Endothelial cell of umbilical vein (primary cell): ENCODE measurements at regions not wholly inside any gene's neighbourhood (a gene's known extent, or its start where the extent isn't known, plus 50 kb on each side); places are given as distances from the start of the nearest gene placed in this dataset.

Experiments
- BruUV-seq: library from RNA; stranded (reverse); fragments of 400-500 nt; replicated peaks from 2 replicates; lab custom pipeline; 2021; lab: Mats Ljungman, UMichigan
- CTCF ChIA-PET: fragments of 300-600, 350-600 bp; sonication (Branson Sonifier 250); formaldehyde crosslinking; loops from one replicate; lab custom pipeline; 2021; ENCODE audit warnings: antibody characterized with exemption, inconsistent platforms; lab: Charles Lee
- POLR2A ChIA-PET: fragments of 300-600, 350-600 bp; sonication (Branson Sonifier 250); formaldehyde crosslinking; loops from one replicate; lab custom pipeline; 2021; ENCODE audit warnings: antibody characterized with exemption, inconsistent platforms; lab: Charles Lee
- DNase-seq: peaks from one replicate; pipeline ENCODE4 v3.0.0-alpha.2; 2011; ENCODE audit warnings: low read depth, low spot score
- FAIRE-seq: peaks from 2 replicates; lab custom pipeline; 2011; peaks lifted over from hg19 to GRCh38; lab: Jason Lieb, UNC
- H2AFZ ChIP-seq: 2 replicates; pipeline ENCODE4 v1.6.0; 2012; ENCODE audit warnings: low read depth, low read length, control low read depth, inconsistent platforms
- H3K27ac ChIP-seq: 2 replicates; pipeline ENCODE4 v1.5.1; 2011; ENCODE audit warnings: low read depth, mild to moderate bottlenecking, control low read depth, low read length, moderate library complexity; ENCODE audit not compliant: insufficient read depth
- H3K27me3 ChIP-seq, 2 experiments: 2 replicates each; pipeline versions ENCODE4 v1.6.0 to v1.6.1; 2011; ENCODE audit warnings: low read length in 2 of 2, mixed read lengths in 1 of 2; ENCODE audit not compliant: control insufficient read depth in 2 of 2, insufficient read depth in 2 of 2
- H3K36me3 ChIP-seq, 2 experiments: 2 replicates in 1 of 2; 3 replicates in 1 of 2; pipeline ENCODE4 v1.5.1; 2011; ENCODE audit warnings: low read length in 2 of 2, mild to moderate bottlenecking in 1 of 2, moderate library complexity in 1 of 2; ENCODE audit not compliant: control insufficient read depth in 2 of 2, insufficient read depth in 2 of 2; ENCODE audit errors: extremely low read depth in 1 of 2
- H3K4me1 ChIP-seq: 3 replicates; pipeline ENCODE4 v1.5.1; 2011; ENCODE audit warnings: mild to moderate bottlenecking, low read length; ENCODE audit not compliant: control insufficient read depth, insufficient read depth; ENCODE audit errors: extremely low read depth
- H3K4me2 ChIP-seq: 2 replicates; pipeline ENCODE4 v1.6.1; 2011; ENCODE audit warnings: low read length, control low read depth, mixed read lengths; ENCODE audit not compliant: insufficient read depth
- H3K4me3 ChIP-seq, 3 experiments: fragments of 200-600 bp in 1 of 3; sonication (generic), shearing (Covaris generic) in 1 of 3; replicated peaks in 1 of 3; 2 replicates each; pipeline ENCODE4 v1.5.1; 2011 to 2016; ENCODE audit warnings: control low read depth in 3 of 3, low read length in 3 of 3, mild to moderate bottlenecking in 2 of 3, inconsistent platforms in 1 of 3, low read depth in 1 of 3, moderate library complexity in 1 of 3; ENCODE audit not compliant: insufficient read depth in 1 of 3
- H3K79me2 ChIP-seq: 2 replicates; pipeline ENCODE4 v1.6.0; 2012; ENCODE audit warnings: low read length, inconsistent platforms; ENCODE audit not compliant: control insufficient read depth, insufficient read depth
- H3K9ac ChIP-seq: replicated peaks from 2 replicates; pipeline ENCODE3; 2011; ENCODE audit warnings: low read length, control low read depth; ENCODE audit not compliant: insufficient read depth; ENCODE audit errors: extremely low read depth
- H3K9me1 ChIP-seq: replicated peaks from 3 replicates; pipeline ENCODE4 v1.6.0; 2011; ENCODE audit warnings: mild to moderate bottlenecking, low read length; ENCODE audit not compliant: control insufficient read depth, insufficient read depth; ENCODE audit errors: extremely low read depth
- H3K9me3 ChIP-seq: replicated peaks from 2 replicates; pipeline ENCODE4 v1.5.1; 2012; ENCODE audit warnings: low read length, inconsistent platforms; ENCODE audit not compliant: control insufficient read depth, insufficient read depth
- H4K20me1 ChIP-seq: replicated peaks from 2 replicates; pipeline ENCODE3; 2011; ENCODE audit warnings: mild to moderate bottlenecking, low read length; ENCODE audit not compliant: control insufficient read depth, insufficient read depth; ENCODE audit errors: extremely low read depth
- CTCF ChIP-seq, 2 donors: IDR thresholded peaks; 1 replicate in 1 of 2; 2 replicates in 1 of 2; pipeline ENCODE4 v1.5.1; 2011; ENCODE audit warnings: low read length in 2 of 2, mild to moderate bottlenecking in 2 of 2, moderate library complexity in 2 of 2, control low read depth in 1 of 2, inconsistent platforms in 1 of 2, low read depth in 1 of 2; ENCODE audit not compliant: insufficient read depth in 1 of 2; ENCODE audit errors: extremely low read depth in 1 of 2
- EZH2 ChIP-seq: IDR thresholded peaks from 2 replicates; pipeline ENCODE4 v1.6.1; 2012; ENCODE audit warnings: borderline replicate concordance, low read depth, mild to moderate bottlenecking, moderate library complexity, low read length, inconsistent platforms; ENCODE audit not compliant: severe bottlenecking
- FOS ChIP-seq: IDR thresholded peaks from 2 replicates; pipeline ENCODE4 v1.6.1; 2011; ENCODE audit warnings: mild to moderate bottlenecking, low read length, moderate library complexity, borderline replicate concordance; ENCODE audit not compliant: insufficient read depth
- GATA2 ChIP-seq: IDR thresholded peaks from 2 replicates; pipeline ENCODE4 v1.7.0; 2011; ENCODE audit warnings: low read depth, mild to moderate bottlenecking, moderate library complexity, mixed read lengths, low read length; ENCODE audit not compliant: insufficient read length, insufficient read depth
- JUN ChIP-seq: IDR thresholded peaks from 2 replicates; pipeline ENCODE4 v1.6.1; 2011; ENCODE audit warnings: borderline replicate concordance, low read depth; ENCODE audit not compliant: insufficient read length, insufficient read depth
- MYC ChIP-seq: IDR thresholded peaks from one replicate; pipeline ENCODE4 v1.6.1; 2011; ENCODE audit warnings: mild to moderate bottlenecking, low read depth, low read length
- POLR2A ChIP-seq: IDR thresholded peaks from 2 replicates; pipeline ENCODE4 v1.6.1; 2012; ENCODE audit warnings: low read depth, mild to moderate bottlenecking, control low read depth, low read length
- POLR2AphosphoS5 ChIP-seq: IDR thresholded peaks from 2 replicates; pipeline ENCODE4 v1.6.1; 2012; ENCODE audit warnings: low read depth, mild to moderate bottlenecking, control low read depth, low read length, moderate library complexity; ENCODE audit not compliant: insufficient read depth
- dilution Hi-C: fragments of 300-500 bp; cut with MboI; formaldehyde crosslinking; loops from one replicate; pipeline ENCODE4 v1.15.0; 2019; ENCODE audit warnings: low sequenced_read_pairs; ENCODE audit not compliant: extremely low pct_ligation_motif_present
- intact Hi-C: fragments of 100-400 bp; cut with micrococcal nuclease; formaldehyde crosslinking; loops from one replicate; pipeline ENCODE4 v1.10.0; 2022
- TF ChIP-seq, protein P1 (sequence below): IDR thresholded peaks from 2 replicates; pipeline ENCODE4 v1.6.1; 2011; ENCODE audit not compliant: insufficient read depth, insufficient read length

- no peaks in the 10 kb centered on the region for H3K4me1 ChIP-seq
- H3K79me2 ChIP-seq = no peaks in the 10 kb centered on the region
- no peaks in the 10 kb centered on the region for H3K36me3 ChIP-seq
- no peak overlapping the region for H3K4me2 ChIP-seq
- BruUV-seq = no TSS peak
- FAIRE-seq (no peak), DNase-seq (no peak)
- H3K27ac ChIP-seq = no peak overlapping the region
- no peaks in the 10 kb centered on the region for H3K27me3 ChIP-seq
- no peak overlapping the region for H3K9ac ChIP-seq
- H3K4me3 ChIP-seq = no peak overlapping the region
- TF ChIP-seq JUN (no peak), CTCF (IDR thresholded peaks at IDR 0.05; ENCODE audit: extremely low read depth in 1 of 2, insufficient read depth in 1 of 2, low read depth in 1 of 2, low read length in 2 of 2) (no peak), GATA2 (no peak), POLR2A (no peak), EZH2 (no peak), POLR2AphosphoS5 (no peak), FOS (no peak), MYC (no peak)
- TF ChIP-seq, protein P1, sequence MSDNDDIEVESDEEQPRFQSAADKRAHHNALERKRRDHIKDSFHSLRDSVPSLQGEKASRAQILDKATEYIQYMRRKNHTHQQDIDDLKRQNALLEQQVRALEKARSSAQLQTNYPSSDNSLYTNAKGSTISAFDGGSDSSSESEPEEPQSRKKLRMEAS = no peak
- H4K20me1 ChIP-seq = no peaks in the 10 kb centered on the region
- H3K9me1 ChIP-seq = no peaks in the 10 kb centered on the region
- dilution Hi-C loops = no loop called here
- ChIA-PET CTCF (no interaction called here), POLR2A (no interaction called here)
- no peak overlapping the region for H2AFZ ChIP-seq
- intact Hi-C loops = no loop called here
- no peaks in the 10 kb centered on the region for H3K9me3 ChIP-seq
Observed at GRCh38 chr21:14616380-14617039, 70.4 kb upstream of the SAMSN1 start.
